ENCODE measurements at regions not wholly inside any gene's neighbourhood (a gene's known extent, or its start where the extent isn't known, plus 50 kb on each side); places are given as distances from the start of the nearest gene placed in this dataset.
A peak's percentile ranks its signal among the peaks of the same experiment; 100 is the strongest.

DNA sequence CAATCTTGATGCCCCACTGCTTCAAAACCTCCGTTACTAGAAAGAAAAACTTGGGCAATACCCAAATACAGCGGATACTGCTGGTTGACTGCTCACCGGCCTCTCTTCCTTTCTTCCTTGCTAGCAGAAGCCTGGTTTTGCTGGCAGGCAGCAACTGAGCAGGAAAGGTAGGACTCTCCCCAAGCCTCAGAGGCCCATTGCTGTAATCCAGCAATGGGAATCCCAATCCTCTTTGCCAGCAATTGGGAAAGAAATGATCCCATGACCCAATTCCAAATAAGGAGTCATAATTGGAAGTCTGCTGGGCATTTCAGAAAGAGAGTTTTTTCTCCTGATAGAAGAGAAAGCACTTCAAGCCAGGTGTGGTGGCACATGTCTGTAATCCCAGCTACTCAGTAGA lies 394.5 kb downstream of the BCOR start:
- H3K4me1 ChIP-seq: no peaks in the 10 kb centered on the region
- H3K36me3 ChIP-seq: no peaks in the 10 kb centered on the region
- DNase-seq: no peak
- no peak overlapping the region for H3K27ac ChIP-seq
- intact Hi-C loops (cut with DNase I; ENCODE audit: low total_unique reads): no loop called here
- H3K9me3 ChIP-seq: no peaks in the 10 kb centered on the region
- TF ChIP-seq POLR2AphosphoS5 (IDR thresholded peaks at IDR 0.05) (no peak), CTCF (IDR thresholded peaks at IDR 0.05 in 8 of 11, conservative IDR thresholded peaks at IDR 0.05 in 3 of 11) (no peak), POLR2A (IDR thresholded peaks at IDR 0.05) (no peak)
- H3K27me3 ChIP-seq (replicated peaks in 1 of 7): peaks cover 0 to 6% (median 0%) of the 10 kb centered on the region in 7 donors
- WGBS, 5 donors: 71 to 89% (median 79%) methylated on average over 1 to 3 of the region's 3 CpGs
- no peak overlapping the region for H3K4me3 ChIP-seq

- intact Hi-C loops (cut with DNase I; ENCODE audit: low total_unique reads): no loop called here
- H3K4me1 ChIP-seq: no peaks in the 10 kb centered on the region
Observed at GRCh38 chrX:39704590-39704989, 393.2 kb downstream of the BCOR start.

GRCh38 chrX:39705290-39705689 lies 392.5 kb downstream of the BCOR start:
- Histone ChIP-seq H3K9me3 (peaks cover 0 to 4% (median 0%) of the 10 kb centered on the region in 8 donors), H3K36me3 (no peaks in the 10 kb centered on the region), H3K4me1 (no peaks in the 10 kb centered on the region), H3K4me3 (no peak overlapping the region), H3K27ac (no peak overlapping the region), H3K27me3 (replicated peaks in 1 of 7) (peaks cover 0 to 6% (median 0%) of the 10 kb centered on the region in 7 donors)
- intact Hi-C loops (cut with DNase I; ENCODE audit: low total_unique reads): no loop called here
- 6 to 58% (median 30%) methylated on average over 1 to 2 of the region's 2 CpGs for WGBS, 5 donors
- TF ChIP-seq POLR2AphosphoS5 (IDR thresholded peaks at IDR 0.05): peak in 2 of 3 donors; percentile 34 to 36
- no peak for TF ChIP-seq POLR2A (IDR thresholded peaks at IDR 0.05)
- peak in 5 of 11 experiments; percentile 20 to 42 (median 28) for TF ChIP-seq CTCF (IDR thresholded peaks at IDR 0.05 in 8 of 11, conservative IDR thresholded peaks at IDR 0.05 in 3 of 11)
- DNase-seq: no peak

More at GRCh38 chrX:39704590-39704989, 393.2 kb downstream of the BCOR start:
- Histone ChIP-seq H3K27ac (no peak overlapping the region), H3K27me3 (replicated peaks in 1 of 7) (peaks cover 0 to 6% (median 0%) of the 10 kb centered on the region in 7 donors), H3K4me3 (no peak overlapping the region), H3K36me3 (no peaks in the 10 kb centered on the region), H3K9me3 (peaks cover 0 to 4% (median 0%) of the 10 kb centered on the region in 8 donors)
- 85 to 93% (median 88%) methylated on average over 5 of the region's 5 CpGs for WGBS, 5 donors
- TF ChIP-seq CTCF (IDR thresholded peaks at IDR 0.05 in 8 of 11, conservative IDR thresholded peaks at IDR 0.05 in 3 of 11): no peak
- TF ChIP-seq POLR2AphosphoS5 (IDR thresholded peaks at IDR 0.05): no peak
- no peak for TF ChIP-seq POLR2A (IDR thresholded peaks at IDR 0.05)
- DNase-seq: no peak

GRCh38 chrX:39709364-39709763 lies 388.4 kb downstream of the BCOR start:
- Histone ChIP-seq H3K4me3 (no peak overlapping the region), H3K9me3 (peaks cover 0 to 4% (median 0%) of the 10 kb centered on the region in 8 donors), H3K27me3 (replicated peaks in 1 of 7) (no peaks in the 10 kb centered on the region), H3K36me3 (no peaks in the 10 kb centered on the region), H3K4me1 (no peaks in the 10 kb centered on the region), H3K27ac (no peak overlapping the region)
- DNase-seq: no peak
- intact Hi-C loops (cut with DNase I; ENCODE audit: low total_unique reads): no loop called here
- TF ChIP-seq CTCF (IDR thresholded peaks at IDR 0.05 in 8 of 11, conservative IDR thresholded peaks at IDR 0.05 in 3 of 11): no peak
- TF ChIP-seq POLR2AphosphoS5 (IDR thresholded peaks at IDR 0.05): no peak
- TF ChIP-seq POLR2A (IDR thresholded peaks at IDR 0.05): no peak
- WGBS, 5 donors: 90 to 100% (median 91%) methylated on average over 1 of the region's 1 CpG

All from spleen (tissue), 11 donors.